HFF-Myc (cell line): ENCODE measurements at regions not wholly inside any gene's neighbourhood (a gene's known extent, or its start where the extent isn't known, plus 50 kb on each side); places are given as distances from the start of the nearest gene placed in this dataset.

Experiments
- DNase-seq: peaks from one replicate; pipeline ENCODE4 v3.0.0-alpha.2; 2011; ENCODE audit warnings: low read depth; ENCODE audit errors: extremely low read depth
- H3K4me3 ChIP-seq: replicated peaks from 2 replicates; pipeline ENCODE4 v1.5.1; 2011; ENCODE audit warnings: low read depth, mild to moderate bottlenecking, control low read depth, low read length
- TF ChIP-seq, protein P1 (sequence below): IDR thresholded peaks from 2 replicates; pipeline ENCODE4 v1.5.1; 2012; ENCODE audit warnings: mild to moderate bottlenecking, low read depth, low read length, control low read depth; ENCODE audit errors: missing control alignments

DNA sequence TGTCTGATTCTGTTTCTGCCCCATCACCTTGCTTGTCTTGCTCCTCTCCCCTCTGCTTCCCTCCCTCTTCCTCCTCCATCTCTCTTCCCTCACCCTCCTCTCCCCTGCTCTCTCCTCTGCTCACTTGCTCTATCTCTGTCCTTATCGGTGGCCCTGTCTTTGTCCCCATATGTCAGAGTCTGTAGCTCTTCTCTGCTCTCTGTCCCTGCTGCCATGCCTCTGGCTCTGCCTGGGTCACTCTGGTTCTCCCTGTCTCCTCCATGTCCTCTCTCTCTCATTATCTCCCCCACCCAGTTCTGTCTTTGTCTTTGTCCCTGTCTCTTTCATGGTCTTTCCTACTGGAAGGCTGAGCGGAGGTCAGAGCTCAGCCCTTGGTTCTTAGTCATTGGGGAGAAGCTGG lies 169.1 kb upstream of the NLRP1 start:
- TF ChIP-seq, protein P1, sequence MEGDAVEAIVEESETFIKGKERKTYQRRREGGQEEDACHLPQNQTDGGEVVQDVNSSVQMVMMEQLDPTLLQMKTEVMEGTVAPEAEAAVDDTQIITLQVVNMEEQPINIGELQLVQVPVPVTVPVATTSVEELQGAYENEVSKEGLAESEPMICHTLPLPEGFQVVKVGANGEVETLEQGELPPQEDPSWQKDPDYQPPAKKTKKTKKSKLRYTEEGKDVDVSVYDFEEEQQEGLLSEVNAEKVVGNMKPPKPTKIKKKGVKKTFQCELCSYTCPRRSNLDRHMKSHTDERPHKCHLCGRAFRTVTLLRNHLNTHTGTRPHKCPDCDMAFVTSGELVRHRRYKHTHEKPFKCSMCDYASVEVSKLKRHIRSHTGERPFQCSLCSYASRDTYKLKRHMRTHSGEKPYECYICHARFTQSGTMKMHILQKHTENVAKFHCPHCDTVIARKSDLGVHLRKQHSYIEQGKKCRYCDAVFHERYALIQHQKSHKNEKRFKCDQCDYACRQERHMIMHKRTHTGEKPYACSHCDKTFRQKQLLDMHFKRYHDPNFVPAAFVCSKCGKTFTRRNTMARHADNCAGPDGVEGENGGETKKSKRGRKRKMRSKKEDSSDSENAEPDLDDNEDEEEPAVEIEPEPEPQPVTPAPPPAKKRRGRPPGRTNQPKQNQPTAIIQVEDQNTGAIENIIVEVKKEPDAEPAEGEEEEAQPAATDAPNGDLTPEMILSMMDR, result no peak
- H3K4me3 ChIP-seq, result no peak overlapping the region
- DNase-seq, result no peak

DNA sequence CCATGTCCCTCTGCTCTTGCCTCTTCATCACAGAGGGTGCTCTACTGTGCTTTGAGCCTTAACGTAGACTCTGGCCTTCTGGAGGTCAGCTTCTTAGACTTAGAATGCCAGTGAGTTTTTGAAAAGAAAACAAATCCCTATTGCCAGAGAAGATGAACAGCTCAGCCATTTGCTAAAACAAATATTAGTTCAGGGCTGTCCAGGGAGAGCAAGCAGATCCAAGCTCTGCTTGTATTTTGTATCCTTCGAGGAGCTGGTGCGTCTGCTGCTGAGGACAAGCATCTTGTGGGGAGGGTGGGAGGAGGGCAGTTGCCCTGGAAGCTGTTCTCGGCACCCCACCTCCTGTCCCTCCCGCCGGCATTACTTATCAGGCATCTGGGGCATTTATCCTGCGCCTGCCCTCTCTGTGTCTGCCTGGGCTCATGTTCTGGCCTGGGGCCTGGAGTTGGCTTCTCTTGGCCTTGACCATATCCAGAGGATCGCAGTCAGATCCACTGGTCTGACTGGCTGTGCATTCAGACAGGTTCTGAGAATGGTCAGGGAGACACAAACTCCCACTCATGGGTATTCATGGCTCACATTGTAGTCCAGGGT lies 173.1 kb upstream of the NLRP1 start:
- TF ChIP-seq, protein P1, result no peak

DNA sequence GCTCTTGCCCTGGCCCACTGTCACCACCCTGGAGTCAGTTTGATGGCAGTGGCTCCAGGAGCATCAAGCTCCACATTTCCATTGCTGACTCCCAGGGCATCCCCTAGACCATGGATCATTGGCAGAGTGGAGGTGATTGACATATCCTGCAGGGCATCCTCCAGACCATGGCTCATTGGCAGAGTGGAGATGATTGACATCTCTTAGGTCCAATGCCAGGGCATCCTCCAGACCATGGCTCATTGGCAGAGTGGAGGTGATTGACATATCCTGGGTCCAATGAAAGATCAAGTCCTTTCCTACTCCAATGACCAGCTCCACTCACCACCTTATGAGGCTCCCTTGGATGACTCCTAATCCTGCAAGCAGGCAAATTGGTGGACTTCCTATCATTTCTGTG lies 174.3 kb upstream of the NLRP1 start:
- DNase-seq, result no peak

More for the DNA sequence above, 173.1 kb upstream of the NLRP1 start:
- DNase-seq, result no peak
- no peak overlapping the region for H3K4me3 ChIP-seq

DNA sequence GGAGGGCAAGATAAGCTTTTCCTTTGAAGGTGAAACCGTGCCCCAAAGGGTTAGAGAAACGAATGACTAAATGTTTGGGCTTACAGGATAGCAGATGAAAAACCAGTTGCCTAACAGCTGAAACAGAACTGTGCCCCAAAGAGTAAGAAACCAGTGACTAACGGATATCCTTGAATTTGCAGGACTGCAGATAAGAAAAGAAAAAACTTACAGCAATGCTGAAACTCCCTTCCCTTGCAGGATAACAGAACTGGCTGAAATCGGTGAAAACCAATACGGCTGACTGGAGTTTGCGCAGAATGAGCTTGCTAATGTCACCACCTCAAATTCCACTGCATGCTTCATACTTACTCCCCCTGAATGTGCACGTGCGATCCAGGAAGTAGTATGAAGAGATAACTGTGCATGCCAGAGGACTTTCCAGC lies 175.2 kb upstream of the NLRP1 start:
- H3K4me3 ChIP-seq, result no peak overlapping the region
- TF ChIP-seq, protein P1, result no peak
- no peak for DNase-seq

More for the DNA sequence above, 174.3 kb upstream of the NLRP1 start:
- TF ChIP-seq, protein P1, result no peak
- H3K4me3 ChIP-seq, result no peak overlapping the region

DNA sequence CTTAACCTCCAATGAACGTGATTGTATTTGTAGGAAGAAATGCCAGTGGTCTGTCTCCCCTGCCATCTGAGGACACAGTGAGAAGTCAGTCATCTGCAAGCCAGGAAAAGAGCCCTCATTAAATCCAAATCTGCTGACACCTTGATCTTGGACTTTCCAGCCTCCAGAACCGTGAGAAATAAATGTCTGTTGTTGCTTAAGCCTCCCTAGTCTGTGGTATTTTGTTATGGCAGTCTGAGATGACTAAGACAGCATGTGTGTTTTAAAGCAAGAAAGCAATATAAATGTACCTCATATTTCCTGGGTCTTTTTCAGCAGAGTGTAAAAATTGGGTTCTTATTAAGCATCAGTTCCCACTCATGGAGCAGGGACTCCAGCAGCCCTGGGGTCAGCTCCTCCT lies 177.9 kb upstream of the NLRP1 start:
- DNase-seq, result no peak
- H3K4me3 ChIP-seq, result no peak overlapping the region
- TF ChIP-seq, protein P1, result no peak

DNA sequence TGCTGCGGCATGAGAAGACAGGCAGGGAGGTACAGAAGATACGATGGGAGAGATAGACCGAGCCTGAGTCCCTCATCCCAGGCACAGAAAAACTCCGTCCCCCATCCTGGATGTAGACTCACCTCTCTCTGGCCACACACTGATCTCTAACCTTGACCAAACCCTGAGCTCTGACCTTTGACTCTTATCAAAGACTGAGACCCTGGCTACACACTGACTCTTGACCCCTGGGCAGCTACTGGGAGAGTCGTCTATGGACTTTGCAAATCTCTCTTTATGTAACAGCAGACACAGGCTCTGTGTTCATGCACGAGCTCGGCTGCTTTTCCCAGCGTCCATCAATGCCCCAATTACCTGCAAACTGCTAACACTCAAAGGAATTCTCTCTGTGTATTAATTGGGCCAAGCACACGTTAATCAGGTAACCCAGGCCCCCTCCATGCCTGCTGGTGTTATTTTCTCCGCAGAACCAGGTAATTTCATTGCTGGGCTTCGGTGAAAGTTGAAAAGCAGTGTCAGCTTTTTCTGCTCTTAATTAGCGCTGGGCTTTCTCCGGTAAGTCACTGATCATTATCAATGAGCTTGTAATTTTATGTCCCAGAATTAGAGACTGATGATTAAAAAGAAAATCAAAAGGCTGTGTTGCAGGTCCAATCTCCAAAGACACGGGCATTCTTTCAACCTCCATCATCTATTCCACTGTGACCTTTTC lies 179.4 kb upstream of the NLRP1 start:
- no peak for DNase-seq
- H3K4me3 ChIP-seq, result no peak overlapping the region
- TF ChIP-seq, protein P1, result no peak
